ENCODE measurements at regions not wholly inside any gene's neighbourhood (a gene's known extent, or its start where the extent isn't known, plus 50 kb on each side); places are given as distances from the start of the nearest gene placed in this dataset.

DNA sequence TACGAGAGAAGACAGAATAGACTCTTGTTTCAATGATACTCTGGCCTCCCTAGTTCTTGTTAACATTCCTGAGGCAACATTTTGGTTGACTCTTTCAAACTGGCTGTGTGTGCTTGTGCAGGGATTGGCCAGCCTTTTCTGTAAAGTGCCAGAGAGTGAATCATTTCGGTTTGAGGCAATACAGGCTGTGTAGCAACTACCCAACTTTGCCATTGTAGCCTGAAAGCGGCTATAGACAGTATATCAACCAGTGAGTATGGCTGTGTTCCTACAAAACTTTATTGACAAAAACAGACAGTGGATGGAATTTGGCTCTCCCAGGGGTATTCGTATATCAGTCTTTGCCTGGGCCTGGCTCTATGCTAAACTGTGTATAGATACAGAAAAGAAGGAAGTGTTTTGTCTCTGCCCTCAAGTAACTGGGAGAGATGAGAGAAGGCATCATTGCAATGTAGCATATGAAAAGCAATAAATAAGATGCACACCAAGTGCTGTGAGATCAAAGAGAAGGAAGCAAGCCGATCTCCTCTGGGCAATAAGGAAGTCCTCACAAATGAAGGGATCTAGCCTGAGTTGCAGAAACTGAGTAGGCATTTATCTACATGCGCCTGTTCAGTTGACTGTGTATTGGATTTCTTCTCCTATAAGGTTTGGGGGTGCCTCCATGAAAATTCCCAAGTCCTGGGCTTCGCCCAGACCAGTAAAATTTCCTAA, 568.0 kb upstream of the KLF4 start:
- Histone ChIP-seq H3K36me3 (ENCODE audit: insufficient read depth, insufficient read length, low read length) (no peaks in the 10 kb centered on the region), H3K4me3 (ENCODE audit: insufficient read length, low read depth) (no peak overlapping the region), H3K9ac (ENCODE audit: insufficient read length, low read depth) (no peak overlapping the region)

DNA sequence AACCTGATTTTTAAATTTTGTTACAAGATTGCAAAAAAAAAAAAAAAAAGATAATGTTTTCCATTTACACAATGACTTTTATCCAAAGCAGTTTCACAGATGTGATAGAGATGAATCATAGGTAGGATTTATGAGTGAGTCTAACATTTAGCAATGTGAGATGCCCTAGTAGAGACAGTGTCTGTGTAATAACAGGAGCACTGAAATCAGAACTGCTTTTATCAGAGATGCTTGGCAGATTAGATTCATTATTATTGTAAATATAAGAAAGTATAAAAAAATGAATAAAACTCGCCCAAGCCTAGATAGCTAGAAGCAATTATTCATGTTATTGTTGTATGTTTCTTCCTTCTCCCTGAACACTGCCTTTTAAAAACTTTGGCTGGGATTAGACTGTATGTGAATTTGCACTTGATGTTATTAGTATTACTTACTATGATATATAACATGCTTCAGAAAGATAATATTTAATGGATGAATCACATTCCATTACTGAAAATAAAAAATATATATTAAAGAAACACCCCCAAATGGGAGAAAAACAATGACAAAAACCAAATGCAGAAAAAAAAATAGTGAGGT, 567.3 kb upstream of the KLF4 start:
- DNase-seq (ENCODE audit: low read depth, low spot score) = no peak
- Histone ChIP-seq H3K27me3 (ENCODE audit: insufficient read depth, insufficient read length) (no peaks in the 10 kb centered on the region), H3K4me3 (ENCODE audit: insufficient read length, low read depth) (no peak overlapping the region), H3K36me3 (ENCODE audit: insufficient read depth, insufficient read length, low read length) (no peaks in the 10 kb centered on the region), H3K9me3 (ENCODE audit: insufficient read depth, low read length) (0 out of 2 replicates have a peak, but pooled peaks cover 7% of the 10 kb centered on the region), H3K4me1 (ENCODE audit: insufficient read depth, insufficient read length) (peaks cover under 1% of the 10 kb centered on the region), H3K9ac (ENCODE audit: insufficient read length, low read depth) (no peak overlapping the region)
- TF ChIP-seq SUZ12 (IDR thresholded peaks at IDR 0.05; ENCODE audit: extremely low read depth, insufficient read depth, insufficient read length) = no peak
- TF ChIP-seq ZNF274 (IDR thresholded peaks at IDR 0.05; ENCODE audit: low read depth, low read length) = no peak
- no peak for TF ChIP-seq YY1 (IDR thresholded peaks at IDR 0.05; ENCODE audit: insufficient read depth, insufficient read length)

More for the DNA sequence above, 568.0 kb upstream of the KLF4 start:
- H3K9me3 ChIP-seq (ENCODE audit: insufficient read depth, low read length) = 0 out of 2 replicates have a peak, but pooled peaks cover 7% of the 10 kb centered on the region
- TF ChIP-seq YY1 (IDR thresholded peaks at IDR 0.05; ENCODE audit: insufficient read depth, insufficient read length) (no peak), ZNF274 (IDR thresholded peaks at IDR 0.05; ENCODE audit: low read depth, low read length) (no peak), SUZ12 (IDR thresholded peaks at IDR 0.05; ENCODE audit: extremely low read depth, insufficient read depth, insufficient read length) (no peak)
- DNase-seq (ENCODE audit: low read depth, low spot score) = no peak
- no peaks in the 10 kb centered on the region for H3K27me3 ChIP-seq (ENCODE audit: insufficient read depth, insufficient read length)
- no peaks in the 10 kb centered on the region for H3K4me1 ChIP-seq (ENCODE audit: insufficient read depth, insufficient read length)

DNA sequence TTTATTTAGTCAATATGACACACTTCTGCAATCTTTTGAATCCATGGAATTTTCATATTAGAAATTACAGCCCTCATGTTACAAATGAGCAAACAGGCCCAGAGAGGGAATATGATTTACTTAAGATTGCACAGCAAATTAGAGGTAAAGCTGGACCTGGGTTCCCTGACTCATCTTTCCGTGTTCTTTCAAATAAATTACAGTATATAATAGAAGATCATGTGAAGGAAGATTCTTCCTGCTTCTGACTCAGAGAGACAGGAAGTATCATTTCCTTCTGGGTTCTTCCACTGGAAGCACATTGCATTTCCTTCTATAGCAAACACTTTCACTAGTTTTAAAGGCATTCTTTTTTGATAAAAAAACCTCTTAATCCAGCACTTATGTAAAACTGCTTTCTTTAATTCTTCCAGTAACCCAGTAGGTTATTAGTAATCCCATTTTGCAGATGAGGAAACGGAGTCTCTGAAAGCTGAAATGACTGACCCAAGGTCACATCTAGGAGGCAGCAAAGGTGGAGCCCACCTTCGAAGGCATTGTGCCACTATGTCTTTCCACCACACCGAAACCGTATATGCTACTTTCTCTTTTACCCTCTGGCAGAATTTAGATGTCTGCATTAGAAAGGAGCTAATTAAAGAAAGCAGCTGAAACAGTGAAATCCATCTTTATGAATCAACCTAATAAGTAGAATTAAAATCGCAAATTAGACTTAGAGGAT, 566.7 kb upstream of the KLF4 start:
- Histone ChIP-seq H3K4me1 (ENCODE audit: insufficient read depth, insufficient read length) (peaks cover 4% of the 10 kb centered on the region), H3K9me3 (ENCODE audit: insufficient read depth, low read length) (0 out of 2 replicates have a peak, but pooled peaks cover 7% of the 10 kb centered on the region), H3K9ac (ENCODE audit: insufficient read length, low read depth) (no peak overlapping the region), H3K27me3 (ENCODE audit: insufficient read depth, insufficient read length) (no peaks in the 10 kb centered on the region), H3K4me3 (ENCODE audit: insufficient read length, low read depth) (no peak overlapping the region), H3K36me3 (ENCODE audit: insufficient read depth, insufficient read length, low read length) (no peaks in the 10 kb centered on the region)
- DNase-seq (ENCODE audit: low read depth, low spot score) = no peak
- TF ChIP-seq YY1 (IDR thresholded peaks at IDR 0.05; ENCODE audit: insufficient read depth, insufficient read length) (no peak), SUZ12 (IDR thresholded peaks at IDR 0.05; ENCODE audit: extremely low read depth, insufficient read depth, insufficient read length) (no peak), ZNF274 (IDR thresholded peaks at IDR 0.05; ENCODE audit: low read depth, low read length) (no peak)

DNA sequence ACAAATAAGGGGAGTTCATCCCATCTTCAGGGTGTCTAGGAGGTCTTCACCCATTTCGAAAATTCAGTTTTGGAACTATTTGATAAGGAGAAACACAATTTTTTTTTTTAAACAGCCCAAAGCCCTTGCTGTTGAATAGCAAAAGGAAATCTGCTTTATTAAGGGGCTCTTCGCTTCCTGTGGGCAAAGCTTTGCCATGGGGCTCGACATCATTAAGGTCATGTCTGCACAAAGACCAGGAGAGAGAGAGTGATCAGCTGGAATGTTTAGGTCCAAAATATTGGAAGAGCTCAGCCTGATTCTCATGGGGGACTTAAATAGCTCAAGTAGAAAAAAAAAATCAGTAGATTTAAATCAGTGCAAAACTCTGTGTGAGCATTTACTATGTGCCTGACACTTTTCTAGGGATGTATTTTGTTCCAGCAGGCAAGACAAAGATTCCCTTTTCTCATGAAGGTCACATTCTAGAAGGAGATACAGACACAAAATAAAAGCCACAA, 564.6 kb upstream of the KLF4 start:
- Histone ChIP-seq H3K27me3 (ENCODE audit: insufficient read depth, insufficient read length) (no peaks in the 10 kb centered on the region), H3K4me3 (ENCODE audit: insufficient read length, low read depth) (no peak overlapping the region), H3K9me3 (ENCODE audit: insufficient read depth, low read length) (no peaks in the 10 kb centered on the region), H3K9ac (ENCODE audit: insufficient read length, low read depth) (no peak overlapping the region), H3K36me3 (ENCODE audit: insufficient read depth, insufficient read length, low read length) (no peaks in the 10 kb centered on the region), H3K4me1 (ENCODE audit: insufficient read depth, insufficient read length) (peaks cover 4% of the 10 kb centered on the region)
- TF ChIP-seq ZNF274 (IDR thresholded peaks at IDR 0.05; ENCODE audit: low read depth, low read length) (no peak), YY1 (IDR thresholded peaks at IDR 0.05; ENCODE audit: insufficient read depth, insufficient read length) (no peak), SUZ12 (IDR thresholded peaks at IDR 0.05; ENCODE audit: extremely low read depth, insufficient read depth, insufficient read length) (no peak)
- DNase-seq (ENCODE audit: low read depth, low spot score) = no peak

DNA sequence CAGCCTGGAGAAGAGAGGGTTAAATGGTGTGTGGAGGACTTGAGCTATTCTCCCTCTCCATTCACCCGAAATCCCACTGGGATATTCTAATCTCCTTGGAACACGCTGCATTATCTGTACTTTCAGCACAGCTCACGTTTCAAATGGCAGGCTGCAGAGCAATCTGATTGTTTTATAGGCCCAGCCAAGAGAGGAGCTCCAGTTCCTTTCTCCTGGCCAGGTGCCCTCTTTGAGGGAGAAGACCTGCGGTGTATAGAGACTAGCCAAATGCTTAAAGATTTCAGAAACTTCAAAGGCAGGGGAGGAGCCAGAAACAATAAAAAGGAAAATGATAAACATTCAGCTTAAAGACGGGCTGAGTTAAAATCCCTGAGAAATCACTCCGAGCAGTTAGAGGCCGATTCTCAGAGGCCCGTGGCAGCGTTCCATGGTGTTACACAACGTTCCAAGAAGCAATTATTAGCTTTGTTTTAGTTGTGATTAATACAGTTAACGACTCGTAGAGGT, 564.0 kb upstream of the KLF4 start:
- Histone ChIP-seq H3K9me3 (ENCODE audit: insufficient read depth, low read length) (no peaks in the 10 kb centered on the region), H3K9ac (ENCODE audit: insufficient read length, low read depth) (no peak overlapping the region), H3K4me1 (ENCODE audit: insufficient read depth, insufficient read length) (peaks cover 4% of the 10 kb centered on the region), H3K4me3 (ENCODE audit: insufficient read length, low read depth) (no peak overlapping the region), H3K27me3 (ENCODE audit: insufficient read depth, insufficient read length) (no peaks in the 10 kb centered on the region), H3K36me3 (ENCODE audit: insufficient read depth, insufficient read length, low read length) (no peaks in the 10 kb centered on the region)
- TF ChIP-seq SUZ12 (IDR thresholded peaks at IDR 0.05; ENCODE audit: extremely low read depth, insufficient read depth, insufficient read length) (no peak), YY1 (IDR thresholded peaks at IDR 0.05; ENCODE audit: insufficient read depth, insufficient read length) (no peak), ZNF274 (IDR thresholded peaks at IDR 0.05; ENCODE audit: low read depth, low read length) (no peak)
- no peak for DNase-seq (ENCODE audit: low read depth, low spot score)

DNA sequence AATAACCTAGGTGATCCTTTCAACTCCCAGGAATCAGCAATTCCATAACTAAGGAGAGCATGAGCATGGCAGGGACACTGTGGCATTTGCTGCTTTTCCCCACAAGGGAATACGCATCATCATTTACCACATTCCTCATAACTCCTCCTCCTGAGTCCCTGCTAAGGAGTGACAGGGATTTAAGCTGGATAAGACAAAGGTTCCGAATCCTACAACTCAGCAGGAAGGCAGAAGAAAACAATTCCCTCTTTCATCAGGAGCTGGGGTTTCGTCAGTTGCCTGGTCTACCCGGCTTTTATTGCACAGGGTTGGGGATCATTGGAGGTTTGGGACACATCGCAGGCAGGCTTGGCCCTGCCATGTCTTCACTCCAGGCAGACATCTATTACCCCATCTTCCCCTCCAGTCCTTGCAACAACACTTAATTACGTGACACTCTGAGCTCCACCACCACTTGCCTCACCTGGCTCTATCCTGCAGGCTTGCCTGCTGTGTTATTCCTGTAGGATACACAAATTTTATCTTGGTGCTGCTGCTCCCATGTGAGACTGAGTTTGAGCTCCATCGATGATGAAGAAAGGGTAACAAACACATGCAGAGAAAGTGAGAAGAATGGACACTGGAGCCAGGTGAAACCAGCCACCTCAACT, 563.0 kb upstream of the KLF4 start:
- Histone ChIP-seq H3K27me3 (ENCODE audit: insufficient read depth, insufficient read length) (no peaks in the 10 kb centered on the region), H3K4me1 (ENCODE audit: insufficient read depth, insufficient read length) (peaks cover 4% of the 10 kb centered on the region), H3K36me3 (ENCODE audit: insufficient read depth, insufficient read length, low read length) (no peaks in the 10 kb centered on the region), H3K9ac (ENCODE audit: insufficient read length, low read depth) (no peak overlapping the region), H3K4me3 (ENCODE audit: insufficient read length, low read depth) (no peak overlapping the region), H3K9me3 (ENCODE audit: insufficient read depth, low read length) (no peaks in the 10 kb centered on the region)
- TF ChIP-seq ZNF274 (IDR thresholded peaks at IDR 0.05; ENCODE audit: low read depth, low read length) = no peak
- no peak for TF ChIP-seq SUZ12 (IDR thresholded peaks at IDR 0.05; ENCODE audit: extremely low read depth, insufficient read depth, insufficient read length)
- TF ChIP-seq YY1 (IDR thresholded peaks at IDR 0.05; ENCODE audit: insufficient read depth, insufficient read length) = no peak
- DNase-seq (ENCODE audit: low read depth, low spot score) = peak; percentile 77

All from NT2/D1 (cell line).